Ovary (tissue), 3 donors: ENCODE measurements at regions not wholly inside any gene's neighbourhood (a gene's known extent, or its start where the extent isn't known, plus 50 kb on each side); places are given as distances from the start of the nearest gene placed in this dataset.
"Not testable (repeated sequence)": the region's sequence is repeated elsewhere in the genome, so short reads cannot be mapped to it uniquely, and the experiment has no call there.

Experiments
- POLR2A ChIP-seq: fragments of 450-650 bp; IDR thresholded peaks from one replicate; pipeline ENCODE4 v1.6.1; 2017; ENCODE audit warnings: antibody characterized with exemption, mild to moderate bottlenecking, moderate library complexity
- TF ChIP-seq, protein P1 (sequence below), 3 donors: fragments of 450-650 bp in 2 of 3; fragments of 200-600 bp in 1 of 3; IDR thresholded peaks; one replicate each; pipeline versions ENCODE4 v1.5.1 to v1.8.0; 2016 to 2022; ENCODE audit warnings: antibody characterized with exemption in 3 of 3, mild to moderate bottlenecking in 1 of 3
- donor health status: DM: no; HTN: no; CAD: no.

DNA sequence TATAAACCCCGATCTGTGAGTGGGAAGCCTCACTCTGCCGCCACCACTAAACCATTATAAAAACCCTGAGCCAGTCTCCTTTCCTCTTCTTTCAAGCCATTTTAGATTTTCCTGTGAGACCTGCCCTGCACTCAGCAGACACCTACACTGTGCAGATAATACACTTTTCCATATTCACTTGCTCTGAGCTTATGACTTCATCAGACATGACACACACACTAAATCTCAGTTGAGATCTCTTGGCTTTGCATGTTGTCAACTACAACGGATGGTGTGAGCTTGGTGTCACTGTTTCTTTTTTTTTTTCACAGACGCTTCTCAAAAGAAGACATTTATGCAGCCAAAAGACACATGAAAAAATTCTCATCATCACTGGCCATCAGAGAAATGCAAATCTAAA, 814.3 kb downstream of the TMEM121 start:
- TF ChIP-seq, protein P1, sequence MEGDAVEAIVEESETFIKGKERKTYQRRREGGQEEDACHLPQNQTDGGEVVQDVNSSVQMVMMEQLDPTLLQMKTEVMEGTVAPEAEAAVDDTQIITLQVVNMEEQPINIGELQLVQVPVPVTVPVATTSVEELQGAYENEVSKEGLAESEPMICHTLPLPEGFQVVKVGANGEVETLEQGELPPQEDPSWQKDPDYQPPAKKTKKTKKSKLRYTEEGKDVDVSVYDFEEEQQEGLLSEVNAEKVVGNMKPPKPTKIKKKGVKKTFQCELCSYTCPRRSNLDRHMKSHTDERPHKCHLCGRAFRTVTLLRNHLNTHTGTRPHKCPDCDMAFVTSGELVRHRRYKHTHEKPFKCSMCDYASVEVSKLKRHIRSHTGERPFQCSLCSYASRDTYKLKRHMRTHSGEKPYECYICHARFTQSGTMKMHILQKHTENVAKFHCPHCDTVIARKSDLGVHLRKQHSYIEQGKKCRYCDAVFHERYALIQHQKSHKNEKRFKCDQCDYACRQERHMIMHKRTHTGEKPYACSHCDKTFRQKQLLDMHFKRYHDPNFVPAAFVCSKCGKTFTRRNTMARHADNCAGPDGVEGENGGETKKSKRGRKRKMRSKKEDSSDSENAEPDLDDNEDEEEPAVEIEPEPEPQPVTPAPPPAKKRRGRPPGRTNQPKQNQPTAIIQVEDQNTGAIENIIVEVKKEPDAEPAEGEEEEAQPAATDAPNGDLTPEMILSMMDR (IDR thresholded peaks at IDR 0.05): not testable (repeated sequence)
- TF ChIP-seq POLR2A: not testable (repeated sequence)
